GM12878 (cell line): ENCODE measurements at regions not wholly inside any gene's neighbourhood (a gene's known extent, or its start where the extent isn't known, plus 50 kb on each side); places are given as distances from the start of the nearest gene placed in this dataset.

Source experiments
- ATAC-seq: fragments of 200-7000 bp; cut with Tn5 transposase; 3 replicates; pipeline ENCODE4 v1.9.1; 2020; ENCODE audit warnings: mild to moderate bottlenecking, moderate library complexity
- BruUV-seq: library from RNA; stranded (reverse); fragments of 400-500 nt; replicated peaks from 2 replicates; lab custom pipeline; 2021; lab: Mats Ljungman, UMichigan
- CTCF ChIA-PET: fragments of 300-600 bp; sonication (Branson Sonifier 250); formaldehyde crosslinking; extraction: SDS; loops from one replicate; lab custom pipeline; 2021; ENCODE audit warnings: inconsistent platforms; lab: Yijun Ruan, JAX
- POLR2A ChIA-PET: fragments of 350-600 bp; formaldehyde crosslinking; extraction: SDS; loops from one replicate; lab custom pipeline; 2021; ENCODE audit warnings: inconsistent platforms; lab: Charles Lee
- RAD21 ChIA-PET: fragments of 300-600 bp; sonication (Branson Sonifier 250); formaldehyde crosslinking; loops from one replicate; lab custom pipeline; 2023; ENCODE audit warnings: antibody characterized with exemption; ENCODE audit not compliant: unreplicated experiment; lab: Charles Lee
- SMC1A ChIA-PET: fragments of 300-600 bp; sonication (Branson Sonifier 250); formaldehyde crosslinking; loops from one replicate; lab custom pipeline; 2023; ENCODE audit not compliant: unreplicated experiment, uncharacterized antibody; lab: Charles Lee
- DNase-seq: peaks from one replicate; pipeline ENCODE4 v3.0.0-alpha.2; 2011; ENCODE audit warnings: low read depth, low spot score
- FAIRE-seq: peaks from 3 replicates; lab custom pipeline; 2011; peaks lifted over from hg19 to GRCh38; lab: Jason Lieb, UNC
- H2AFZ ChIP-seq: 2 replicates; pipeline ENCODE4 v1.6.0; 2011; ENCODE audit warnings: low read depth, low read length, control low read depth; ENCODE audit not compliant: control insufficient read depth
- H3K27ac ChIP-seq: 2 replicates; pipeline ENCODE4 v1.5.1; 2011; ENCODE audit warnings: control low read depth; ENCODE audit not compliant: control insufficient read depth, insufficient read depth
- H3K27me3 ChIP-seq, 2 experiments: replicated peaks in 1 of 2; 2 replicates each; pipeline versions ENCODE4 v1.6.0 to v1.6.1; 2011; ENCODE audit warnings: low read length in 1 of 2; ENCODE audit not compliant: control insufficient read depth in 2 of 2, insufficient read depth in 2 of 2
- H3K36me3 ChIP-seq, 2 experiments: 2 replicates each; pipeline ENCODE4 v1.5.1; 2011; ENCODE audit warnings: low read length in 1 of 2; ENCODE audit not compliant: control insufficient read depth in 2 of 2, insufficient read depth in 2 of 2
- H3K4me1 ChIP-seq: 2 replicates; pipeline ENCODE4 v1.6.1; 2011; ENCODE audit warnings: mild to moderate bottlenecking, low read length, moderate library complexity, mixed read lengths; ENCODE audit not compliant: control insufficient read depth, insufficient read depth
- H3K4me2 ChIP-seq: 2 replicates; pipeline ENCODE4 v1.6.0; 2011; ENCODE audit warnings: control low read depth; ENCODE audit not compliant: control insufficient read depth, insufficient read depth
- H3K4me3 ChIP-seq: fragments of 200-600 bp; sonication (generic); 2 replicates; pipeline ENCODE4 v1.5.1; 2016
- H3K79me2 ChIP-seq: 2 replicates; pipeline ENCODE4 v1.6.0; 2011; ENCODE audit warnings: low read length; ENCODE audit not compliant: control insufficient read depth, insufficient read depth
- H3K9ac ChIP-seq: 2 replicates; pipeline ENCODE4 v1.8.0; 2011; ENCODE audit warnings: low read length, control low read depth, mixed read lengths; ENCODE audit not compliant: control insufficient read depth, insufficient read depth
- H3K9me3 ChIP-seq: replicated peaks from 3 replicates; pipeline ENCODE4 v1.5.1; 2011; ENCODE audit warnings: mild to moderate bottlenecking, low read length; ENCODE audit not compliant: control insufficient read depth, insufficient read depth
- H4K20me1 ChIP-seq: 2 replicates; pipeline ENCODE4 v1.6.0; 2011; ENCODE audit not compliant: control insufficient read depth, insufficient read depth
- CREB1 ChIP-seq: IDR thresholded peaks from 2 replicates; pipeline ENCODE4 v1.6.1; 2012; ENCODE audit warnings: low read depth, mild to moderate bottlenecking, inconsistent platforms
- ESRRA ChIP-seq: IDR thresholded peaks from 2 replicates; pipeline ENCODE4 v1.6.1; 2012; ENCODE audit warnings: mild to moderate bottlenecking, low read length, improper control_type of control experiment
- IKZF2 ChIP-seq, 2 experiments: fragments of 450-650 bp; IDR thresholded peaks; 2 replicates each; pipeline ENCODE4 v1.6.1; 2017; ENCODE audit warnings: mild to moderate bottlenecking in 2 of 2, moderate library complexity in 2 of 2
- MEF2B ChIP-seq: fragments of 450-650 bp; IDR thresholded peaks from 2 replicates; pipeline ENCODE4 v1.6.1; 2018; ENCODE audit warnings: mild to moderate bottlenecking, moderate library complexity; ENCODE audit not compliant: partially characterized antibody, poor library complexity, severe bottlenecking
- NRF1 ChIP-seq: conservative IDR thresholded peaks from 2 replicates; pipeline ENCODE4 v1.6.1; 2011; ENCODE audit warnings: mild to moderate bottlenecking, low read depth, low read length, improper control_type of control experiment
- RAD51 ChIP-seq: fragments of 450-650 bp; IDR thresholded peaks from 2 replicates; pipeline ENCODE4 v1.6.1; 2016; ENCODE audit warnings: moderate library complexity, mild to moderate bottlenecking, inconsistent platforms
- SKIL ChIP-seq: fragments of 450-650 bp; IDR thresholded peaks from 2 replicates; pipeline ENCODE4 v1.6.1; 2017; ENCODE audit warnings: mild to moderate bottlenecking, low read depth, inconsistent platforms; ENCODE audit not compliant: poor library complexity, severe bottlenecking
- SMAD1 ChIP-seq: fragments of 450-650 bp; IDR thresholded peaks from 2 replicates; pipeline ENCODE4 v1.6.1; 2018; ENCODE audit warnings: mild to moderate bottlenecking, low read depth; ENCODE audit not compliant: partially characterized antibody
- SP1 ChIP-seq: IDR thresholded peaks from one replicate; pipeline ENCODE4 v1.6.1; 2011; ENCODE audit warnings: low read depth, low read length
- STAT3 ChIP-seq: IDR thresholded peaks from 2 replicates; pipeline ENCODE4 v1.6.1; 2011; ENCODE audit warnings: low read depth, low read length, improper control_type of control experiment
- TAF1 ChIP-seq: IDR thresholded peaks from 2 replicates; pipeline ENCODE4 v1.6.1; 2011; ENCODE audit warnings: mild to moderate bottlenecking, low read depth, low read length, borderline replicate concordance
- TARDBP ChIP-seq: IDR thresholded peaks from 2 replicates; pipeline ENCODE4 v1.6.1; 2016; ENCODE audit warnings: borderline replicate concordance
- YY1 ChIP-seq: IDR thresholded peaks from 2 replicates; pipeline ENCODE4 v1.6.1; 2011; ENCODE audit warnings: low read depth, mild to moderate bottlenecking, low read length
- ZBTB33 ChIP-seq: fragments of 450-650 bp; IDR thresholded peaks from 2 replicates; pipeline ENCODE4 v1.6.1; 2017; ENCODE audit warnings: mild to moderate bottlenecking
- ZNF217 ChIP-seq: fragments of 450-650 bp; IDR thresholded peaks from 2 replicates; pipeline ENCODE4 v1.6.1; 2017; ENCODE audit warnings: antibody characterized with exemption, mild to moderate bottlenecking
- WGBS: methylation state at CpG from one replicate; pipeline ENCODE4 v1.1.6; 2016; ENCODE audit warnings: low lambda C conversion rate; ENCODE audit not compliant: insufficient replicate concordance, insufficient coverage; ENCODE audit errors: missing lambda C conversion rate; 5-methylcytosine and 5-hydroxymethylcytosine counted together
- in situ Hi-C: fragments of 300-500 bp; cut with MboI; formaldehyde crosslinking; loops from 9 replicates; pipeline ENCODE4 v1.14.3; 2018; ENCODE audit warnings: mixed read lengths
- intact Hi-C: fragments of 100-400 bp; cut with micrococcal nuclease; formaldehyde crosslinking; loops from one replicate; pipeline ENCODE4 v1.14.2; 2022; ENCODE audit not compliant: unreplicated experiment

- TF ChIP-seq SKIL (no peak), SMAD1 (no peak)
These were observed 255.1 kb upstream of the CXADR start (continued) for GRCh38 chr21:17257784-17258183.

GRCh38 chr21:17264182-17264581, 248.7 kb upstream of the CXADR start:
- 3% methylated on average over 2 of the region's 2 CpGs for WGBS
- no TSS peak for BruUV-seq
- ATAC-seq (no peak), FAIRE-seq (no peak), DNase-seq (no peak)
- Histone ChIP-seq H3K36me3 (no peaks in the 10 kb centered on the region), H3K4me2 (no peak overlapping the region), H3K79me2 (no peaks in the 10 kb centered on the region), H3K9me3 (no peaks in the 10 kb centered on the region), H3K27ac (no peak overlapping the region), H4K20me1 (no peaks in the 10 kb centered on the region), H3K4me3 (no peak overlapping the region)
- RAD21 ChIA-PET, result no interaction called here
- POLR2A ChIA-PET, result no interaction called here
- TF ChIP-seq MEF2B (no peak), TARDBP (no peak), STAT3 (no peak), RAD51 (no peak), NRF1 (no peak), TAF1 (no peak), ESRRA (no peak), ZBTB33 (no peak), IKZF2 (IDR thresholded peaks at IDR 0.05) (no peak), CREB1 (no peak), YY1 (no peak), ZNF217 (no peak), SP1 (no peak)
- TF ChIP-seq, all 136 proteins: peak for 0
- SMC1A ChIA-PET, result no interaction called here
- no peaks in the 10 kb centered on the region for H3K27me3 ChIP-seq
- no peak overlapping the region for H2AFZ ChIP-seq
- intact Hi-C loops, result no loop called here
- CTCF ChIA-PET, result no interaction called here
- H3K9ac ChIP-seq, result no peak overlapping the region
- no peaks in the 10 kb centered on the region for H3K4me1 ChIP-seq
- in situ Hi-C loops, result no loop called here
